Stimulated activated effector memory CD8-positive, alpha-beta T cell treated with anti-CD3 and anti-CD28 coated beads, Interleukin-12 subunit alpha, Interleukin-12 subunit beta, amount 100 ng/mL, for 72 hours (primary cell): ENCODE measurements at regions not wholly inside any gene's neighbourhood (a gene's known extent, or its start where the extent isn't known, plus 50 kb on each side); places are given as distances from the start of the nearest gene placed in this dataset.
"Not testable (repeated sequence)": the region's sequence is repeated elsewhere in the genome, so short reads cannot be mapped to it uniquely, and the experiment has no call there.

Experiments
- ATAC-seq: fragments of 150-1000 bp; cut with Tn5 transposase; 2 replicates; pipeline ENCODE4 v1.10.0; 2021
- DNase-seq, 2 donors: peaks; one replicate each; pipeline ENCODE4 v3.0.0; 2021 to 2022; ENCODE audit warnings: low spot score in 2 of 2
- H3K27ac Mint-ChIP-seq: one replicate; pipeline ENCODE4 v1.8.0; 2022; ENCODE audit warnings: mild to moderate bottlenecking, mixed read lengths
- H3K36me3 Mint-ChIP-seq: one replicate; pipeline ENCODE4 v1.8.0; 2022; ENCODE audit warnings: mild to moderate bottlenecking, mixed read lengths
- H3K4me1 Mint-ChIP-seq: one replicate; pipeline ENCODE4 v1.8.0; 2022; ENCODE audit warnings: mixed read lengths
- H3K4me3 Mint-ChIP-seq: one replicate; pipeline ENCODE4 v1.8.0; 2022; ENCODE audit warnings: mild to moderate bottlenecking, mixed read lengths
- H3K9me3 Mint-ChIP-seq: one replicate; pipeline ENCODE4 v1.8.0; 2022; ENCODE audit warnings: mixed read lengths

DNA sequence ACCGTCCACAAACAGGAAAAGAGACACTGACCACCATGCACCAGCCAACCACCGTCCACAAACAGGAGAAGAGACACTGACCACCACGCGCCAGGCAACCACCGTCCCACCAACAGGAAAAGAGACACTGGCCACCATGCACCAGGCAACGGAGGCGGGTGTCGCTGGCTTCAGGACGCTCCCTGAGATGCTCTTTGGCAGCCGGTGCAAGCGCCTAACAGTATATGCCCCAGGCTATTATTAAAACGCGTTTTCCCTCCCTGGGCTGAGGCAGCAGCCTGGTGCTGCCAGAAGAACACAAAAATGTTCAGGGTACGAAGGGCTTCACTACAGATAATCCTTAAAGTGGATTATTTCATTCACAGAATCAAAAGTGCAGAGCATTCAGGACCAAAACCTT lies 235.1 kb downstream of the DLL1 start:
- H3K27ac Mint-ChIP-seq, H3K36me3 Mint-ChIP-seq, H3K9me3 Mint-ChIP-seq, ATAC-seq, DNase-seq, H3K4me1 Mint-ChIP-seq, H3K4me3 Mint-ChIP-seq: not testable (repeated sequence)

DNA sequence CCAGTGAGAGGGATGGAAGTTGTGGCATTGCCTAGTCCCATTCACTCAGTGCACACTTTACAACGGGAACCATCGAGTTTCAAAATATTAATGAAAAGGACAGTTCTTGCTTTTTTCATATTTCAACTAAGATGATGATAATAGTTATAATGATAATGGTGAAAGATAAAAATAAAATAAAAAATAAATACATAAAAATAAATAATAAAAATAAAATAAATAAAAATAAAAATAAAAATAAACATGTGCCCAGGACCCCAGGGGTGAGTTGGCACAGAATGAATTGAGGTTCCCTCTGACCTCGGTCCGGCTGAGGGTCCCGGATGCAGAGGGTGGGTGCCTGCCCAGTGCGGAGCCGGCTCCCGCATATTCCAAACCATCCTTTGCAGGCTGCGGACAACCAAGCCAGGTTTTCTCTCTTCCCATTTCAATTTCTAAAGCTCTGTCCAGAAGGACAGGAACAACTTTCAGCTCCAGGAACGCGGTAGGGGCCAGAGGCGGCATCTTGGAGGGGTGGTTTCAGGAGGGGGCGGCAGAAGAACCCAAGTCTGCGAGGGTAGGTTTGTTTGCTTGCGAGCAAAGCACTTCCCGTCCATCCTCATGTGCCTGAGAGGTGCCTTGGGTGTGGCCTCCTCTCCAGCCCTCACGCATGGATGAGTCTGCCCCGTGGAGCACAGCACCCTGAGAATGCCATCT lies 236.8 kb downstream of the DLL1 start:
- Mint-ChIP-seq H3K27ac (no peak overlapping the region), H3K4me1 (peaks cover 9% of the 10 kb centered on the region), H3K4me3 (no peak overlapping the region), H3K36me3 (peaks cover 6% of the 10 kb centered on the region), H3K9me3 (no peaks in the 10 kb centered on the region)
- DNase-seq (no peak), ATAC-seq (no peak)

DNA sequence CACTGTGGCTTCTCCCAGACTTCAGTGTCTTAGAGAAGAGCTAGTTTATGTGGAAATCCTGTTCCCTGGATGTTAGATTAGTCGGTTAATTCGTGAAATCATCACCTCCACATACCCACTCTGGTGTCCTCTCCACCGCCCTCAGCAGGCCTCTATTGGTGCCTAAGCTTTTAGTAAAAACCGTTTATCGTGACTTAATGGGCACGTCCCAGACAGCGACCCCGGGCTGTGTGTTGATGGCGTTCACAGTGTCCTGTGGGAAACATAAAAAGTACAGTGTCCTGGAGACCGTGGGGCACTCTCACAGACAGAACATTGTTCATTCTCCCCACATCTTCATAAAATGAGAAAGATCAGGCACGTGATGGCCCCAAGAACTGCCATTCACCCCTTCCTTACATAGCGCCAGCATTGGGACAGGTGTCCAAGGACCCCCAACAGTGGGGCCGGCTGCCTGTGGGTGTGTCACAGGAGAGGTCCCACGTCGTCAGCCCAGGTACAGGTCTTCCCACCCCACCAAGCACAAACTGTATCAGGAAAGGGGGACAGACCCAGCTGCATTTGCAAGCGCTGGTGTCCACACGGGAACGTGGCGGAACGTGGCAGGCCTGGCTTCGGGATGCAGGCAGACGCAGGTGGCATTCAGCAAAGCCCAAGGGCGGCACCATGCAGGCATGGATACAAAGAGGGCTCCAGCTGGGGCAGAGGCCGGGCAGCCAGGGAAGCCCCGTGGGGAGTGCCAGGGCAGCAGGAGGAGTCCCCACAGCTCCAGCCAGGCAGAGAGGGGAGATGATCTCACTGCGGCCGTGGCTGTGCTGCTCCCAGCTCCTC lies 237.7 kb downstream of the DLL1 start:
- no peak for DNase-seq
- ATAC-seq: no peak
- H3K9me3 Mint-ChIP-seq: no peaks in the 10 kb centered on the region
- H3K4me1 Mint-ChIP-seq: peaks cover 19% of the 10 kb centered on the region
- H3K36me3 Mint-ChIP-seq: peaks cover 6% of the 10 kb centered on the region
- H3K4me3 Mint-ChIP-seq: no peak overlapping the region
- peak overlapping the region; percentile 84 for H3K27ac Mint-ChIP-seq

DNA sequence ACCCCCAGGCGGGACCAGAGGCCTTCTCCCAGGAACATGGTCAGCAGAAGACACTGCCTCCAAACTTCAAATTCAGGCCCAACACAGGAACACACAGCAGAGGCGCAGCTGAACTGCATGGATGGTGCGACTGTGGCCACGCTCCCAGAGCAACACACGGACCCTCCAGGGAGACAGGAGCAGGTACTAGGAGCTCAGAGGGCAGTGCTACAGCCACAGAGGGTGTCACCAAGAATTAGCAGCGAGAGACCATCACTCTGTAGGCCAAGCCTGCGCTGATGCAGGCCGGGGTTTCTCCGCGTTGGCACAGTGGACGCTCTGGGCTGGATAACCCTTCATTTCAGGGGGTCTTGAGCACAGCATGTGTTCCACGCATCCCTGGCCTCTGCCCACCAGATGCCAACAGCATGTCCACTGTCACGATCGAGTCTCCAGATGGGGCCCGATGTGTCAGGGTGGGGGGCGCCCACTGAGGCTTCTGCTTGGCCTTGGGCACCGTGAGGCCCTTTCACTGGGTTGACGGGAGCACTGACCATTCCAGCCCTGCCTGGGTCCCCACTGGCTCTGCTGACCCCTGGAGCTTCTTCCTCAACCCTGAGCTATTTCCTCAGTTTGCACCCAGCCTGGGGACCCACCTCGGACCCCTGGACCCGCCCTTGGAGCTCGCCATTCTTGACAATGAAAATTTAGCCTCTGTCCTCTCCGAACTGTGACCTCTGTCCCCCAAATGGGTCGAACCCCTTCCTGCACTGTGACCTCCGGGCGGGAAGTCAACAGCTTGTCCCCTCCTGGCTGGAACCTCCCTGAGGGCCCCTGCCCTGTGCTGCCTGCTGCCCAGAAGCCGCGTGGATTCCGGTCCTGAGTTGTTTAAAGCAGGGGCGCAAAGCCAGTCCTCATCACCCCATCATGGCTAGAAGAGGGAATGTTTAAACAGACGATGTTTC lies 239.4 kb downstream of the DLL1 start:
- Mint-ChIP-seq H3K4me3 (no peak overlapping the region), H3K36me3 (no peaks in the 10 kb centered on the region), H3K27ac (no peak overlapping the region), H3K4me1 (peaks cover 17% of the 10 kb centered on the region), H3K9me3 (no peaks in the 10 kb centered on the region)
- no peak for ATAC-seq
- DNase-seq: no peak

DNA sequence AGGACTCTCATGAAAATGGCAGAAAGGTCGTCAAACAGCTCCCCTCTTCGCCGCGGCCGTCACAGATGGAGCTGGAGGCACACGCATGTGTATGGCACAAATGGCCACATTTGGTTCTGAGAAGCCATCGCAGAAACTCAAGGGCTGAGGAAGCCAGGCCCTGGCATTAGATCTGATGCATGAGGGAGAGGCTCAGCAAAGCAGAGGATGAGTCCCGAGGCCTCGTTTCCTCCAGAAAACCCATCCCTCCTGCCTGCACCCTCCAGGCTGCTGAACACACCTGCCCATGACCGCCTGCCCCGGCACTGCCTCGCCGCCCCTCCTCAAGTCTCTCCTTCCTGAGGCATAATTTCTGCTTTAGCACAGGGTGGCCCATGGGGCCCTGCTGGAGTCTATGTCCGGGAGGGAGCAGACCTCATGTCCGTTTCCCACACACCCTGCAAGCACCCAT lies 240.3 kb downstream of the DLL1 start:
- H3K27ac Mint-ChIP-seq: no peak overlapping the region
- ATAC-seq: no peak
- H3K4me3 Mint-ChIP-seq: no peak overlapping the region
- no peaks in the 10 kb centered on the region for H3K36me3 Mint-ChIP-seq
- no peaks in the 10 kb centered on the region for H3K9me3 Mint-ChIP-seq
- H3K4me1 Mint-ChIP-seq: peaks cover 21% of the 10 kb centered on the region
- DNase-seq: no peak

DNA sequence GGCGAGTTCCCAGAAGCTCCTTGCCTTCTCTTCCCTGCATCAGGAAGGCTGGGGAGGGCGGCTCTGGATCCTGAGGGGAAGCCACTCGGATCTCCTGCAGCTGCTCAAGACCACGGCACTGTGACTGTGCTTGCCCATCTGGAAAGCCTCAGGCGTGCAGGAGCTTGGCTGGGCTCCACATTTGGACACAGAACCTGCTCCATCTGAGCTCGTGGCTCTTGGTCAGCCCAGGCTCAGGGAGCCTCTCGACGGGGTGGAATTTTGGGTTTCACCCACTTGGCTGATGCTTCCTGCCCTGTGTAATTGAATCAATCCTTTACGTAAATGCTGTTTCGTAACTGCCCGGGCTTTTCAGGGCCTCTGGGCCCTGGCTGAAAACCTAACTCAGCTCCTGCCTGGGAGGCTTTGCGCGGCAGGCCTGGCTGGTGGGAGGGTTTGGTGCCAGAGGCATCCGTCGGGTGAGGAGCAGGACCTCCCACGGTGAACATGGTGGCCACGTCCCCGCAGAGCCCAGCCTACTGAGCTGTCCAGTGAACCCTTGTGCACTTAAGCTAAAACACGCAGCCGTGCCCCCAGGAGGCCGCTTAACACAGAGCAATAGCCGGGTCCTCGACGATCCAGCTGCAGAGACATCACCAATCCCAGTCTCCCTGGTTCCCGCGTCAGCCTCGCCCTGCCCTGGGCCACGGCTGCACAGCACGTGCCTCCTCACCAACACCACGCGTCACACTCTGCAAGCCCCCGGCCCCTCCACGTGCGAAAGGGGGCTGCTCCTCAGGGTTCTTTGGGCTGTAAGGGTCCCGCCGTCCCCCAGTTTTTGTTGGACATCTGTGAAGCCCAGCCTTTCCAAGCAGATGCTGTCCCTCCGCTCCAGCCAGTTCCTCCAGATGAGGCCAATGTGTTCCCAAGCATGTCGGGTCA lies 241.0 kb downstream of the DLL1 start:
- peak overlapping the region; percentile 90 for H3K27ac Mint-ChIP-seq
- peaks cover 21% of the 10 kb centered on the region for H3K4me1 Mint-ChIP-seq
- no peak for DNase-seq
- no peaks in the 10 kb centered on the region for H3K36me3 Mint-ChIP-seq
- peak overlapping the region; percentile 67 for H3K4me3 Mint-ChIP-seq
- ATAC-seq: no peak
- H3K9me3 Mint-ChIP-seq: no peaks in the 10 kb centered on the region

DNA sequence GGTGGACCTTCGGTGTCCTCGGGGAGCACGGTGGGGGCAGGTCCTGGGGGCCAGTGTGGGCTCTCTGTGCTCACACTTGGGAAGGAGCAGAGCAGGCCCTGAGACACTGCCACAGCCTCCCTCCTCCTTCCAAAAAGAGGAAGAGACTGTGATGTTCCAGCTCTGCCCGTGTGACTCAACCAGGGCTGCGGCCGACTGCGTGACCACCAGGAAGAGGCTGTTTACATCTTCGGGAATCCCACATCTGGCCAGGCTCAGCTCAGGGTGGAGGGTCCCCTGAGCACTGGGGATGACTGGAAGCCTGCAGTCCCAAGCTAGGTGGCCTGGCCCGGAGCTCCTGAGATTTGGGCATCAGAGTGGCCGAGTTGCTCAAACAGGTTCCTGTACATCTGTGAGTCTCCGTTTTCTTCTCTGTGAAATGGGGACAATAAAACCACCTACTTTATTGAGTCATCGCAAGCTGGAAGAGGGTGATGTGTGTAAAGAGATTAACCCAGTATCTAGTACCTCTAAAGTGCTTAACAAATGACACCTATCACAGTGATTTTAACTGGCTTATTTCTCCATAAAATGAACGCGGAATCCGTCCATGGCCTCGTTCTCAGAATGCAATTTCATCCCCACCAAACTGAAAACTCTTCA lies 242.1 kb downstream of the DLL1 start:
- Mint-ChIP-seq H3K27ac (peak overlapping the region; percentile 90), H3K4me1 (peaks cover 21% of the 10 kb centered on the region), H3K4me3 (peak overlapping the region; percentile 67), H3K9me3 (no peaks in the 10 kb centered on the region), H3K36me3 (no peaks in the 10 kb centered on the region)
- DNase-seq: no peak
- peak; percentile 79 for ATAC-seq

DNA sequence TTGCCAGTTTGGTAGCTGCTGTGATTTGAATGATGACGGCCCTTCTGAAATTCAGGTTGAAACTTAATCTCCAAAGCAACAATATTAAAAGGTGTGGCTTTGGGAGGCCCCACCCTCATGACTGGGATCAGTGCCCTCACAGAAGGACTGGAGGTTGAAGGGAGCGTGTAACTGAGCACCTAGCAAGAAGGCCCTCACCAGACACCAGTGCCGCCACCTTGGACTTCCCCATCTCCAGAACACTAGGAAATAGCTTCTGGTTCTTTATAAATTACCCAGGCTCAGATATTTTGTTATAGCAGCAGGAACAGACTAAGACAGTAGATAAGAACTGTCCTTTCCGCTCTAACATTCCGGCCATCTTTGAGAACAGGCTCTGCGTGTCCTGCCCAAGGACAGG lies 243.1 kb downstream of the DLL1 start:
- Mint-ChIP-seq H3K36me3 (no peaks in the 10 kb centered on the region), H3K4me3 (no peak overlapping the region), H3K4me1 (peaks cover 21% of the 10 kb centered on the region), H3K9me3 (no peaks in the 10 kb centered on the region), H3K27ac (no peak overlapping the region)
- DNase-seq (no peak), ATAC-seq (no peak)

DNA sequence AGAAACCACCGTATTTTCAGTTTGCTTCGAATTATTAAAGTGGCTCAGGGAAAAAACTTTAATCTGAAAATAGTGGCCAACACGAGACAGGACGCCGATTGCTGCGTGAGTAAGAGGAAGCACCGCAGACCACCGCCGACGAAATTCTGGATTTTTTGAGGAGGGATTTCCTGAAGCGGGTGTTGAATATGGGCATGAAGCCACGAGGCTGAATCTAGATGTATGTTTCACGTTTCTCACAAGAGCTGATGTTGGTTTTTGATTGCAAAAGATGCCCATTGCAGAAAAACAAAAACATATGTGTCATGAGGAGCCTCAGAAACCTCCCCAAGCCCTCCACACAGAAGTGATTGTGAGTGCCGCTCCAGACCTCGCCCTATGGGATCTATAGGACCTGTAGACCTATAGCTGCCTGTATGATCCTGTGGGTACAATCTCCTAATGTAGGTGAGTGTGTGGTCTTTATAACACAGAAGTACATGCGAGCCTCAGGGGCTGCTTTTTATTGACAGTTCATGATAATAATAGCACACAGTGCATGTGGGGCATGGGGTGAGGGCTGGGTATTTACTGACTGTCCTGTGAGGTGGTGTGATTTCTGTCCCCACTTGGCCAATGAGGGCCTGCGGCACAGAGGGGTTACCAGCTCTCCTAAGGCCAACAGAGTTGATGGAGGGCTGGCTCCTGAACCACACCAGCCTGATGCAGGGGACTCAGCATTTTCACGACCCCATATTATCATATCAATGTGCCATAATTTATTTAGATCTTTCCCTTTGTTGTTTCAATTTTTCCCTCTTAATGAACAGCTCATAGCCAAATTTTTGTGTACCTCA lies 243.9 kb downstream of the DLL1 start:
- Mint-ChIP-seq H3K27ac (no peak overlapping the region), H3K9me3 (no peaks in the 10 kb centered on the region), H3K4me3 (no peak overlapping the region), H3K4me1 (peaks cover 21% of the 10 kb centered on the region), H3K36me3 (no peaks in the 10 kb centered on the region)
- no peak for DNase-seq
- ATAC-seq: no peak

DNA sequence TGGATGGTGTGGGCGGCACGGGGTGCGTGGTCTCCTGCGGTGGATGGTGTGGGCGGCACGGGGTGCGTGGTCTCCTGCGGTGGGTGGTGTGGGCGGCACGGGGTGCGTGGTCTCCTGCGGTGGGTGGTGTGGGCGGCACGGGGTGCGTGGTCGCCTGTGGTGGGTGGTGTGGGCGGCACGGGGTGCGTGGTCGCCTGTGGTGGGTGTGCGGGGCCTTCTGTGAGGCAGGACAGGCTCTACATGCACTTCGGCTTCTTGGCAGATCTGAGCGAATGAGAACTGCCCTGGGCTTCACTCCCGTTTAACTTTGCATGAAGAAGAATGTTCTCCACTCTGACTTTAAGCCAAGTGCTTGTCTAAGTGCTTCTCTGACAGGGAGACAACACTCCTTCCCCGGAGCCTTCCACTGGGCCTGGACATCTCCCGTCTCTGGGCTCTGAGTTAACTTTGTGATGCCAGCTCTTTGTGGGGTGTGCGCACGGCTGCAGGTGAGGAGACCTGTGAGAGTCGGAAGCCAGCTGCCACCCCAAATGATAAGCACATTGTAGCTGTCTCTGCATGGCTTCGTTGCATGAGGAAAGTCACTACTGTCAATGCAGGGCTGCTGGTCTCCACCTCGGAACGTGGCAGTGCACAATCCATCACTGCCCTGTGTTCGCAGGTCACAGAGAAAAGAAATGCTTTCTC lies 244.8 kb downstream of the DLL1 start:
- Mint-ChIP-seq H3K9me3 (no peaks in the 10 kb centered on the region), H3K4me1 (peaks cover 21% of the 10 kb centered on the region), H3K36me3 (no peaks in the 10 kb centered on the region), H3K27ac (no peak overlapping the region), H3K4me3 (no peak overlapping the region)
- no peak for ATAC-seq
- DNase-seq: no peak

DNA sequence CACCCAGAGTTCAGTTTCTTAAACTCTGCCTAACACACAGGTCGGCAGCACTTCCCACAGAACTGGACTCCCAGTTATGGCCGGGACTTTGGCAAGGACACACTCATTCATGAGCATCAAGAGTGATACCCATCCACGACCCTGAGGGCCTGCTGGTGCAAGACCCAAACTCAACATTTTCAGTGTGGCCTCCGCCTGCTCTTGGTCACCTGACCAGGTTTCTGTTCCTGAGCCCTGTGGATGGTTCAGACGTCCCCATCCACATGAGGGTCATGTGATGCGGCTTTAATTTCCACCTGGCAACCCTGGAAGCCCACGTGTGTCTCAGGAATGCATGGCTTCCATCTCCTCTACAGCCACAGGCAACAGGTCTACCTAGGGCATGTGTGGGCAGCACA lies 245.3 kb downstream of the DLL1 start:
- H3K4me1 Mint-ChIP-seq: peaks cover 21% of the 10 kb centered on the region
- H3K9me3 Mint-ChIP-seq: no peaks in the 10 kb centered on the region
- no peak overlapping the region for H3K4me3 Mint-ChIP-seq
- no peaks in the 10 kb centered on the region for H3K36me3 Mint-ChIP-seq
- ATAC-seq (no peak), DNase-seq (no peak)
- H3K27ac Mint-ChIP-seq: no peak overlapping the region

DNA sequence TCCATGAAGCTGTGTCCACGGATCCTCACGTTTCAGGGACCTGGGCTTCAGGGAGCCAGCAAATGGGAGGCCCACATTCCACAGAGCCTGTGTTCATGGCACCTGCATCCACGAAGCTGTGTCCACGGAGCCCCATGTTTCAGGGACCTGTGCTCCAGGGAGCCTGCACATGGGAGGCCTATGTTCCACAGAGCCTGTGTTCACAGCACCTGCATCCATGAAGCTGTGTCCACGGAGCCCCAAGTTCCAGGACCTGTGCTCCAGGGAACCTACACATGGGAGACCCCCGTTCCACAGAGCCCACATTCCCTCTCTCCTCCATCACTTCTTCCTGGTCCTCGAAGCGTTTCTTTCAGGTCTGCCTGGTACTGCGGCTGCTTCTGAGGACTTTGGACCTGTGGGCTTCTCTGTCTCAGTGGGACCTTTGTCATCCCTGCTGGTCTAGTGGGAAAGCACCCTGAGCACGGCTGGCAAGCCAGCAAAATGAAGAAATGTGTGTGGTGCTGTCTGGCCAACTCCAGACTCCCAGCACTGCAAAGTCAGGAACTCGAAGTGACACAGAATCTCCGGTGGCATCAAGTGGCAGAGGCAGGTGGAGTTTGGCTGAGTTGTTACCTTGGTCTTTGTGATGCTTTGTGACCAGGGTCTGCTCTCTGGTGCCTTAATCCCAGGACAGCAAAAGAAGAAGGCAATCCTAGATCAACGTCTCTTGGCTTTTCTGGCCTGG lies 245.9 kb downstream of the DLL1 start:
- DNase-seq: no peak
- no peak overlapping the region for H3K4me3 Mint-ChIP-seq
- peaks cover 21% of the 10 kb centered on the region for H3K4me1 Mint-ChIP-seq
- no peaks in the 10 kb centered on the region for H3K9me3 Mint-ChIP-seq
- H3K27ac Mint-ChIP-seq: no peak overlapping the region
- ATAC-seq: no peak
- H3K36me3 Mint-ChIP-seq: no peaks in the 10 kb centered on the region
